Glutamatergic neuron (in vitro differentiated cells): ENCODE measurements at regions not wholly inside any gene's neighbourhood (a gene's known extent, or its start where the extent isn't known, plus 50 kb on each side); places are given as distances from the start of the nearest gene placed in this dataset.

Experiments
- DNase-seq: peaks from one replicate; pipeline ENCODE4 v3.0.0; 2022
- H3K27ac Mint-ChIP-seq: one replicate; pipeline ENCODE4 v1.8.0; 2020; ENCODE audit warnings: mild to moderate bottlenecking, mixed read lengths, inconsistent platforms; ENCODE audit not compliant: unreplicated experiment
- H3K27me3 Mint-ChIP-seq: one replicate; pipeline ENCODE4 v1.8.0; 2020; ENCODE audit warnings: mild to moderate bottlenecking, moderate library complexity, mixed read lengths, inconsistent platforms; ENCODE audit not compliant: unreplicated experiment
- H3K36me3 Mint-ChIP-seq: one replicate; pipeline ENCODE4 v1.8.0; 2020; ENCODE audit warnings: mild to moderate bottlenecking, mixed read lengths, inconsistent platforms; ENCODE audit not compliant: unreplicated experiment
- H3K4me1 Mint-ChIP-seq: one replicate; pipeline ENCODE4 v1.8.0; 2020; ENCODE audit warnings: mild to moderate bottlenecking, low read depth, mixed read lengths, inconsistent platforms; ENCODE audit not compliant: unreplicated experiment
- H3K4me3 Mint-ChIP-seq: one replicate; pipeline ENCODE4 v1.8.0; 2020; ENCODE audit warnings: mild to moderate bottlenecking, mixed read lengths, inconsistent platforms; ENCODE audit not compliant: unreplicated experiment
- H3K9me3 Mint-ChIP-seq: one replicate; pipeline ENCODE4 v1.8.0; 2020; ENCODE audit warnings: mild to moderate bottlenecking, moderate library complexity, mixed read lengths, inconsistent platforms; ENCODE audit not compliant: unreplicated experiment
- TF ChIP-seq, protein P1 (sequence below): fragments of 200-600 bp; sonication (generic); IDR thresholded peaks from one replicate; pipeline ENCODE4 v1.5.0; 2021; ENCODE audit not compliant: partially characterized antibody, unreplicated experiment

DNA sequence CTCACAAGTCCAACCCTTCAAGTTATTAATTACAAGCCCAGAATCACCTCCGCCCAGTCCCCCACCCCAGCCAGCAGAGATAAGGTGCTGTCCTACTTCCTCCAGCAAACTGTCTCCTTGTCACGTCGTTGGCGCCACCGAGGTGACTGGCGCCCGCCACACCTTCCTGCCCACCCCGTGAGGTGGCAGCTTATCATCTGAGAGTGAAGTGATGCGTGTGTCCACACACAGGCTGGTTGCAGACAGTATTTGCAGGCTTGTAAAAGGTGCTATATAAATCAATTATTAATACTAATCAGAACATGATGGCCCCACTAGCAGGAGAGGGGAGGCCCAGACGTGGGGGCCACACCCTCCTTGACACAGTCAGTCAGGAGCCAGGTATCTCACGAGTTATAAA is 786.6 kb upstream of the TBX3 start:
- Mint-ChIP-seq H3K9me3 (no peaks in the 10 kb centered on the region), H3K27ac (no peak overlapping the region), H3K4me1 (no peaks in the 10 kb centered on the region), H3K36me3 (no peaks in the 10 kb centered on the region), H3K27me3 (no peaks in the 10 kb centered on the region), H3K4me3 (no peak overlapping the region)
- TF ChIP-seq, protein P1, sequence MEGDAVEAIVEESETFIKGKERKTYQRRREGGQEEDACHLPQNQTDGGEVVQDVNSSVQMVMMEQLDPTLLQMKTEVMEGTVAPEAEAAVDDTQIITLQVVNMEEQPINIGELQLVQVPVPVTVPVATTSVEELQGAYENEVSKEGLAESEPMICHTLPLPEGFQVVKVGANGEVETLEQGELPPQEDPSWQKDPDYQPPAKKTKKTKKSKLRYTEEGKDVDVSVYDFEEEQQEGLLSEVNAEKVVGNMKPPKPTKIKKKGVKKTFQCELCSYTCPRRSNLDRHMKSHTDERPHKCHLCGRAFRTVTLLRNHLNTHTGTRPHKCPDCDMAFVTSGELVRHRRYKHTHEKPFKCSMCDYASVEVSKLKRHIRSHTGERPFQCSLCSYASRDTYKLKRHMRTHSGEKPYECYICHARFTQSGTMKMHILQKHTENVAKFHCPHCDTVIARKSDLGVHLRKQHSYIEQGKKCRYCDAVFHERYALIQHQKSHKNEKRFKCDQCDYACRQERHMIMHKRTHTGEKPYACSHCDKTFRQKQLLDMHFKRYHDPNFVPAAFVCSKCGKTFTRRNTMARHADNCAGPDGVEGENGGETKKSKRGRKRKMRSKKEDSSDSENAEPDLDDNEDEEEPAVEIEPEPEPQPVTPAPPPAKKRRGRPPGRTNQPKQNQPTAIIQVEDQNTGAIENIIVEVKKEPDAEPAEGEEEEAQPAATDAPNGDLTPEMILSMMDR = no peak
- no peak for DNase-seq

DNA sequence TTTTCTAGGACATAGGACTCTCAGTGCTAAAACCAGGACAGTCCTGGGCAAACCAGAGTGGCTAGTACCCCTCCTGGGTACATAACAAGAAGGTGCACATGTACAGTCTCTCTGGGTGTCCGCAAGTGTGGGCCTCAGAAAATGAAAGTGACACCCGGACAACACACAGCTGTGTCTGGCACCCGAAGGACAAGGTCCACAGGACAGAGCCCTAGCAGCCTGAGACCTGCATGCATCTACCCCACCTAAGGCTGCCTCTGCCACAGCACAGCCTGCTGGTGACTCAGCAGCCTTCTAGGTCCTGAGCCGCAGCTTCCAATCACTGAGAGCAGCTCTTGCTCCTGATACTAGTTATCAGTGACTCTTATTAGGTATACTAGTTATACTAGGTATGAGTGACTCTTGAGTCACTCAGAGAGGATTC is 784.1 kb upstream of the TBX3 start:
- Mint-ChIP-seq H3K36me3 (no peaks in the 10 kb centered on the region), H3K4me1 (no peaks in the 10 kb centered on the region), H3K9me3 (no peaks in the 10 kb centered on the region), H3K27ac (no peak overlapping the region), H3K27me3 (peaks cover 2% of the 10 kb centered on the region), H3K4me3 (no peak overlapping the region)
- TF ChIP-seq, protein P1 = no peak
- DNase-seq = no peak

DNA sequence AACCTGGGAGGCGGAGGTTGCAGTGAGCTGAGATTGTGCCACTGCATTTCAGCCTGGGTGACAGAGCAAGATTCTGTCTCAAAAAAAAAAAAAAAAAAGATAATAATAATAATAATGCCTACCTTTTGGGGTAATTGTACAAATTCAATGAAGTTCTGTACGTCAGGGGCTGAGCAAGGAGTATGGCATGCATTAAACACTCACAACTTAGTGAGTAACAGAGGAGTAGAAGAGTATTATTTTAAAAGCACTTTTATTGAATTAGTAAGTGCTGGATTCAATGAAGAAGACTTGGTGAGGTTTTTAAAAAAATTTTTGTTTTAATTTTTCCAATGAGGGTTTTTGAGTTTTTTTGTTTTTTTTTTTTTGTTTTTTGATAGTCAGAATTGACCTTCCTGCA is 783.6 kb upstream of the TBX3 start:
- Mint-ChIP-seq H3K27ac (no peak overlapping the region), H3K4me1 (no peaks in the 10 kb centered on the region), H3K27me3 (peaks cover 2% of the 10 kb centered on the region), H3K9me3 (no peaks in the 10 kb centered on the region), H3K36me3 (no peaks in the 10 kb centered on the region), H3K4me3 (no peak overlapping the region)
- no peak for DNase-seq
- TF ChIP-seq, protein P1 = no peak

DNA sequence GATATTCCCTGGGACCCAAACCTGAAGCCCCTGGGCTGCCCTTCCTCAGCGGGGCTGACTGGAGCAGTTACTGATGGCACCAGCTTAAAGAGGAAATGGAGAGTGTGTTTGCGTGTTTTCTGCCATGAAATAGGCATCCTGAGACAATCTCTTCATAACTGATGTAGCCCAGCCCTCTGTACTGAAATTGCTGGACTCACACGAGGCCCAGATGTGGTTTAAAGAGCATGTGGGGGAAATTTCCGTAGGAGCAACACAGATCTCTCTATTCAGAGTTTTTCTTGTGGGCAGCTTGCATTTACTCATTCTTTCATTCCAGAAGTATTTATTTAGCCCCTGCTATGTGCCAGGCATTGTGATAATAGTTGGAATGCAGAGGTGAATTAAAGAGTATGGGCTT is 782.1 kb upstream of the TBX3 start:
- Mint-ChIP-seq H3K9me3 (peaks cover 4% of the 10 kb centered on the region), H3K36me3 (no peaks in the 10 kb centered on the region), H3K27ac (no peak overlapping the region), H3K27me3 (peaks cover 2% of the 10 kb centered on the region), H3K4me3 (no peak overlapping the region), H3K4me1 (no peaks in the 10 kb centered on the region)
- TF ChIP-seq, protein P1 = no peak
- no peak for DNase-seq

DNA sequence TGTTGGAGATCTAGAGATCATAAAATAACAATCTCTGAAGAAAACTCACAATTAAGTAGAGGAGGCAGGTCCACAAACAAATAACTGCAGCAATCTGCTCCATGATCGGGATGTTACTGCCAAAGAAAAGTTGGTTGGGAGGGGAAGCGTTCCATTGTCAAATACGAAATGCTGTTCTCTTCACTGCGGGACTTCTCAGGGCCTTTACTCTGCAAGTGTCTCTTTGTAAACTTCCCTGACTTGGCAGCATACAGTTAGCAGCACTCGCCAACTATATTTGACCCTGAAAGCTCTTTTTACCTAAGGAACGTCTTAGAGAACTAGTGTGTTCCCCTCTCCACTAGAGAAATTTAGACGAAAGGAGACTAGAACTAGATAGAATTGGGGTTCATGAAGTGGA is 780.7 kb upstream of the TBX3 start:
- TF ChIP-seq, protein P1 = no peak
- peaks cover 2% of the 10 kb centered on the region for H3K27me3 Mint-ChIP-seq
- H3K36me3 Mint-ChIP-seq = no peaks in the 10 kb centered on the region
- H3K4me1 Mint-ChIP-seq = no peaks in the 10 kb centered on the region
- H3K9me3 Mint-ChIP-seq = peaks cover 4% of the 10 kb centered on the region
- no peak for DNase-seq
- H3K4me3 Mint-ChIP-seq = no peak overlapping the region
- H3K27ac Mint-ChIP-seq = no peak overlapping the region
